Uterus (tissue), 3 donors: ENCODE measurements at regions not wholly inside any gene's neighbourhood (a gene's known extent, or its start where the extent isn't known, plus 50 kb on each side); places are given as distances from the start of the nearest gene placed in this dataset.

Experiments used
- DNase-seq, 2 donors: peaks; one replicate each; pipeline ENCODE4 v3.0.0-alpha.2; 2019 to 2020
- H3K27ac ChIP-seq, 2 donors: fragments of 200-600 bp; sonication (generic); 1 replicate in 1 of 2; 2 replicates in 1 of 2; pipeline ENCODE4 v1.5.1; 2016 to 2018
- H3K27me3 ChIP-seq, 2 donors: fragments of 200-600 bp; sonication (generic); one replicate each; pipeline ENCODE4 v1.5.1; 2018 to 2019; ENCODE audit warnings: control low read depth in 1 of 2
- H3K36me3 ChIP-seq, 2 donors: fragments of 200-600 bp; sonication (generic); one replicate each; pipeline ENCODE4 v1.5.1; 2019; ENCODE audit warnings: control low read depth in 1 of 2
- H3K4me1 ChIP-seq, 2 donors: fragments of 200-600 bp; sonication (generic); one replicate each; pipeline ENCODE4 v1.5.1; 2018 to 2019; ENCODE audit warnings: control low read depth in 1 of 2
- H3K4me3 ChIP-seq, 2 donors: fragments of 200-600 bp; sonication (generic); 1 replicate in 1 of 2; 2 replicates in 1 of 2; pipeline ENCODE4 v1.5.1; 2018 to 2019; ENCODE audit warnings: mild to moderate bottlenecking in 1 of 2
- H3K9me3 ChIP-seq, 2 donors: fragments of 200-600 bp; sonication (generic); one replicate each; pipeline ENCODE4 v1.5.1; 2019; ENCODE audit warnings: control low read depth in 1 of 2
- CTCF ChIP-seq, 4 experiments: fragments of 200-600 bp in 2 of 4; fragments of 450-650 bp in 2 of 4; sonication (generic) in 2 of 4; IDR thresholded peaks; one replicate each; pipeline ENCODE4 v1.5.1; 2016 to 2019; ENCODE audit warnings: antibody characterized with exemption in 4 of 4, mild to moderate bottlenecking in 2 of 4, moderate library complexity in 1 of 4
- POLR2A ChIP-seq, 2 donors: fragments of 450-650 bp; IDR thresholded peaks; one replicate each; pipeline ENCODE4 v1.6.1; 2016; ENCODE audit warnings: antibody characterized with exemption in 2 of 2, mild to moderate bottlenecking in 1 of 2, moderate library complexity in 1 of 2
- intact Hi-C: fragments of 100-400 bp; cut with DNase I; formaldehyde crosslinking; loops from one replicate; pipeline ENCODE4 v1.15.1; 2023; ENCODE audit warnings: low total_unique reads
- donor health status: DM: yes; HTN: yes; CAD: no.

GRCh38 chr3:155010416-155010815 lies 69.7 kb upstream of the MME start:
- DNase-seq = no peak
- Histone ChIP-seq H3K4me1 (no peaks in the 10 kb centered on the region), H3K36me3 (no peaks in the 10 kb centered on the region), H3K4me3 (no peak overlapping the region), H3K27ac (no peak overlapping the region), H3K9me3 (no peaks in the 10 kb centered on the region), H3K27me3 (no peaks in the 10 kb centered on the region)
- no peak for TF ChIP-seq CTCF (IDR thresholded peaks at IDR 0.05)
- no peak for TF ChIP-seq POLR2A (IDR thresholded peaks at IDR 0.05)
- intact Hi-C loops = no loop called here

GRCh38 chr3:155009217-155009616 lies 70.9 kb upstream of the MME start:
- Histone ChIP-seq H3K27me3 (no peaks in the 10 kb centered on the region), H3K4me1 (no peaks in the 10 kb centered on the region), H3K9me3 (no peaks in the 10 kb centered on the region), H3K36me3 (no peaks in the 10 kb centered on the region), H3K27ac (no peak overlapping the region), H3K4me3 (no peak overlapping the region)
- no peak for TF ChIP-seq CTCF (IDR thresholded peaks at IDR 0.05)
- no peak for TF ChIP-seq POLR2A (IDR thresholded peaks at IDR 0.05)
- intact Hi-C loops = no loop called here
- DNase-seq = no peak

- intact Hi-C loops = no loop called here
- no peaks in the 10 kb centered on the region for H3K27me3 ChIP-seq
- no peak for DNase-seq
These were observed 72.4 kb upstream of the MME start for GRCh38 chr3:155007729-155008128.

GRCh38 chr3:155001289-155002010 lies 78.7 kb upstream of the MME start:
- no peaks in the 10 kb centered on the region for H3K36me3 ChIP-seq
- no peak for DNase-seq
- intact Hi-C loops = no loop called here
- no peaks in the 10 kb centered on the region for H3K27me3 ChIP-seq
- no peak overlapping the region for H3K4me3 ChIP-seq
- TF ChIP-seq POLR2A (IDR thresholded peaks at IDR 0.05) = no peak
- no peak for TF ChIP-seq CTCF (IDR thresholded peaks at IDR 0.05)
- H3K27ac ChIP-seq = no peak overlapping the region
- no peaks in the 10 kb centered on the region for H3K4me1 ChIP-seq
- no peaks in the 10 kb centered on the region for H3K9me3 ChIP-seq

More at GRCh38 chr3:155007729-155008128, 72.4 kb upstream of the MME start:
- Histone ChIP-seq H3K4me3 (no peak overlapping the region), H3K9me3 (no peaks in the 10 kb centered on the region), H3K27ac (no peak overlapping the region), H3K4me1 (no peaks in the 10 kb centered on the region), H3K36me3 (no peaks in the 10 kb centered on the region)
- TF ChIP-seq CTCF (IDR thresholded peaks at IDR 0.05) = no peak
- no peak for TF ChIP-seq POLR2A (IDR thresholded peaks at IDR 0.05)

- Histone ChIP-seq H3K27me3 (no peaks in the 10 kb centered on the region), H3K4me3 (no peak overlapping the region), H3K36me3 (no peaks in the 10 kb centered on the region), H3K9me3 (no peaks in the 10 kb centered on the region), H3K4me1 (no peaks in the 10 kb centered on the region), H3K27ac (no peak overlapping the region)
- intact Hi-C loops = no loop called here
- no peak for DNase-seq
- TF ChIP-seq CTCF (IDR thresholded peaks at IDR 0.05) = no peak
- no peak for TF ChIP-seq POLR2A (IDR thresholded peaks at IDR 0.05)
These were observed 87.5 kb upstream of the MME start for GRCh38 chr3:154992655-154993054.
